ENCODE measurements at regions not wholly inside any gene's neighbourhood (a gene's known extent, or its start where the extent isn't known, plus 50 kb on each side); places are given as distances from the start of the nearest gene placed in this dataset.

- TF ChIP-seq, protein P1, sequence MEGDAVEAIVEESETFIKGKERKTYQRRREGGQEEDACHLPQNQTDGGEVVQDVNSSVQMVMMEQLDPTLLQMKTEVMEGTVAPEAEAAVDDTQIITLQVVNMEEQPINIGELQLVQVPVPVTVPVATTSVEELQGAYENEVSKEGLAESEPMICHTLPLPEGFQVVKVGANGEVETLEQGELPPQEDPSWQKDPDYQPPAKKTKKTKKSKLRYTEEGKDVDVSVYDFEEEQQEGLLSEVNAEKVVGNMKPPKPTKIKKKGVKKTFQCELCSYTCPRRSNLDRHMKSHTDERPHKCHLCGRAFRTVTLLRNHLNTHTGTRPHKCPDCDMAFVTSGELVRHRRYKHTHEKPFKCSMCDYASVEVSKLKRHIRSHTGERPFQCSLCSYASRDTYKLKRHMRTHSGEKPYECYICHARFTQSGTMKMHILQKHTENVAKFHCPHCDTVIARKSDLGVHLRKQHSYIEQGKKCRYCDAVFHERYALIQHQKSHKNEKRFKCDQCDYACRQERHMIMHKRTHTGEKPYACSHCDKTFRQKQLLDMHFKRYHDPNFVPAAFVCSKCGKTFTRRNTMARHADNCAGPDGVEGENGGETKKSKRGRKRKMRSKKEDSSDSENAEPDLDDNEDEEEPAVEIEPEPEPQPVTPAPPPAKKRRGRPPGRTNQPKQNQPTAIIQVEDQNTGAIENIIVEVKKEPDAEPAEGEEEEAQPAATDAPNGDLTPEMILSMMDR (IDR thresholded peaks at IDR 0.05), result no peak
- TF ChIP-seq RAD21 (IDR thresholded peaks at IDR 0.05; ENCODE audit: low read length) (no peak), EZH2phosphoT487 (IDR thresholded peaks at IDR 0.05; ENCODE audit: borderline replicate concordance, low read depth) (no peak), FOXM1 (IDR thresholded peaks at IDR 0.05; ENCODE audit: low read depth) (no peak), FOSL2 (IDR thresholded peaks at IDR 0.05; ENCODE audit: borderline replicate concordance, low read depth) (no peak), JUND (IDR thresholded peaks at IDR 0.05) (no peak)
Measured at GRCh38 chr12:64968989-64969819, 144.8 kb downstream of the TBC1D30 start.
